ENCODE measurements at regions not wholly inside any gene's neighbourhood (a gene's known extent, or its start where the extent isn't known, plus 50 kb on each side); places are given as distances from the start of the nearest gene placed in this dataset.
"Not testable (repeated sequence)": the region's sequence is repeated elsewhere in the genome, so short reads cannot be mapped to it uniquely, and the experiment has no call there.

DNA sequence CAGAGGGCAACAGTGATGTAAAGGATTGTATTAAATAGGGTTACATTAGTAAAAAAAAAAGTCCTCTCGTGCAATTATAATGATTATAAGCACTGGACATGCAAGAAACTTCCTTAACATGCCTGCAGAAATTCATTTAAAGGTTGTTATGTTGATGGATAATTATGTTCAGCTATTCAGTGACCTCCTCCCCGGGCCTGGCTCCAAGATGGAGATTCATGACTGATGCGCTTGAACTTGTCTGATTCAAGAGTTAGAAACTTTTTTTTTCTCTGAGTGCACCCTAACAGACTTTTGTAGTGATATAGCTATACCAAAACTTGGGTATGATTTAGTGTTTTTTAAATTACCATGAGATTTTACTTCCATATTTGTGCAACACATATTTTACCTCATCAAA lies 1170.0 kb upstream of the CITED2 start:
- intact Hi-C loops (cut with DNase I), result no loop called here

DNA sequence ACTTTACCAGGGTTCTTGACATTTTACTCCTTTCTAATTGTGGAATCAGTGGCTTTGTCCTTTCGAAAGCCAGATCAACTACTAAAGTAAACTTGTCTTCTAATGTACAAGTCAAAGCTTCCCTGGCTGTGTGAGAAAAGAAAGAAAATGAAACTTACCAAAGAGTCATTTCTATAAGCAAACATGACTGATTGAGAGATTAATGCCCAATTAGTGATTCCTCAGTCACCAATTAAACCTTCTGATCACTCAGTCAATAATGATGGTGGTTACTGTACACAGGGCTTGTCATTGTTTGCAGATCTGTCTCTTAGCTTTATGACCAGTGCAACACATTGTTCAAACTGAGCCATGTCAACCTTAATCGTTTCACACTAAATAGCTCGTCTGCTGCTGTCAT lies 1168.4 kb upstream of the CITED2 start:
- DNase-seq, result no peak
- intact Hi-C loops (cut with DNase I), result no loop called here

More for the DNA sequence above, 1170.0 kb upstream of the CITED2 start:
- no peak for DNase-seq

DNA sequence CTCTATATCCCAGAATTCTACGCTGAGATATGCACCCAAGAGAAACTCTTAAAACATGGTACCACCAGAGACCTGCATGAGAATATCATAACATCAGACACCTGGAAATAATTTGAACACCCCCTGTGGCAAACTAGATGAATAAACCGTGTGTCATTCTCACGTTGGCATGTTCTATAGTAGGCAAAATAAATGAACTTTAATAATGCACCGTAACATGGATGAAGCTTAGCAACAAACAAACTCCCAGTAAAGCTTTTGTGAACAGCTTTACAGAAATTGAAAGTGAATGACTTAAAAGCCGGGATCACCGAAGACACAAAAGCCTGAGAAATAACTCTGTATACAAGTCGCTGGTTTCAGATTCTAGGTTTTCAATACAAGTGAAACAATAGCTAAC lies 1166.8 kb upstream of the CITED2 start:
- intact Hi-C loops (cut with DNase I), result no loop called here
- no peak for DNase-seq

DNA sequence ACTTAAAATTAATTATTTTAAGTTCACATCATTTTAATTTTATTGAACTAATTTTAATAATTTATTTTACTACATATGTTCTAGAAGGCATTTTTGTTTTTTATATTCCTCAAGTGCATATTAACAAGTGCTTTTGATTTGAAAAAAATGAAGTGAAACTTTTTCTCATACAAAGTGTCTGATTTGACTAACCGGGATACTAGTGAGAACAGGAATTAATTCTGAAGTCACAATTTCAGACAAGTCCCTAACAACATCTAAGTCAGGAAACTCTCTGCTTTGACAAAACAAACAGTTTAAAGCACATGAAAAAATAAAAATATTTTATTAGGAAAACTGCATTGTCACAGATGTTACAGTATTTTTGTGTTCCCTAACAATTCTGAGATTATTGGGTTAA lies 1166.3 kb upstream of the CITED2 start:
- no peak for DNase-seq
- intact Hi-C loops (cut with DNase I), result no loop called here

DNA sequence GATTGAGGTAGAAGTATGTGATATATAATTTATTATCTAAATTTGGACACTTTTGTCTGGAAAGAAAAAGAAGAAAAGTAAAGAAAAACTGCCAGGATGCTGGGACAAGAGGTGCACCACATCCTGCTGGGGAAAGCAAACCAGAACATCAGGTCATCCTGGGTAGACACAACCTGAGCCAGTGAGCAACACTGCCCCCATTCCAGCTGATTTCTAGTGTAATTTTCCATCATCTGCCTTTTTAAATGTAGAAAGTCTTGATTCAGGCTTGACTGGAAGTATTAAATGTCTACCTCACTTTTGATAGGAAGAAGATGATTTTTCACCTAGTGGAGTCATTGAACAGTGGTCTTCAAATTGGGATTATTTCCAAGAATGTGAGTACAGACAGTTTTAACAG lies 1164.5 kb upstream of the CITED2 start:
- DNase-seq, result no peak
- intact Hi-C loops (cut with DNase I), result no loop called here

DNA sequence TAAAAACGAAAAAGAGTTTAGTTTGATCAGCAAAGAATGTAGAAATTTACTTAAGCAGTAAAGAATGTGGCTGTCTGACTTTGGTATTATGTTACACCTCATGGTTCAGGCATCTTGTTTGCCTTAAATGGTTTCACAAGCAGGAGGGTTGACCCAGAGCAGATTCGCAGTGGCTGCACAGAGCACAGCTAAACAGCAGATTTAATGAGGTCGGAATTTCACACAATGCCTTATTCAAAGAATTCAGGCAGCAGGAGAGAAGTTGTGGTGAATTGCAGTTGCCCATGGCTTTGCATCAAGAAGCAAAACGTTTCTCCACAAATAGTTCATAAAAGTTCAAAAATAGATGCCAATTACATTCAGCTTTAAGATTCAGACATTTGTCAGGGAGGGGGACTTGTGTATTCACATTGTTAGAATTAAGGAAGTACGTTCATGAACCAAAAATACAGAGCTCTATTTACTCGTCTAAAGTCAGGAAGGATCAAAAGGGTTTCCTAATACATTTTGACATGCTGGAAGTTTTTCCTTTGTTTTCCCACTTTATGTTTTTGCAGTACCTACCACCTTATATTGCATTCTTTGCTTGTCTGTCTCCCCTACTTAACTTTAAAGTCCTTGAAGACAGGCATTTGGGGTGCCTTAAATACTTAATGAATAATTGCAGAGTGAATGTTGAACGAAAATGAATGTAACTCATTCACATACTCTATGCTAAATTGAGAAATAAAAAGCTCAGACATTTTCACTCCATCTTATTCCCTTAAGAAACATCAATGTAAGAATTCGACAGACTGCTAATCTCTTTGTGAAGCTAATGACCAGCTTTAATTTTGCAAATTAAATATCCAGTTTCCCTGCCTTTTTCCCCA lies 1163.6 kb upstream of the CITED2 start:
- intact Hi-C loops (cut with DNase I), result no loop called here
- DNase-seq, result peak in 1 of 10 donors; percentile 37

DNA sequence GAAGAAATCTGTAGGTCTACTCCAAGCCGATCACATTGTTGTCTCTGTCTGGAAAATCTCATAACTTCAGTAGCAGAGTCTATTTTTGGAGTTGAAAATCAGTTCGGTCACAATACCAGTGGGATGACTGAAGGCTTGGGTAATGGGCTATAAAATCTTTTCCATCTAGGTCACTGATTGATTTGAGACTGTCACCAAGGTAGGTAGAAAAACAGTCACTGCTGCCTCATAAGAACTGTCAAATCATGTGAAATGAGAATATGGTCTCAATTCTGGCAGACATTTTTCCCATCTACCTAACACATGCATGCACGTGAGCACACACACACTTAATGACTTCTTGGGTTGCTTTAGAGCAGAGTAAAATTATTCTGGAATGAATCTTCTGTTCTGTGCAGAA lies 1162.8 kb upstream of the CITED2 start:
- intact Hi-C loops (cut with DNase I), result no loop called here
- DNase-seq, result no peak

DNA sequence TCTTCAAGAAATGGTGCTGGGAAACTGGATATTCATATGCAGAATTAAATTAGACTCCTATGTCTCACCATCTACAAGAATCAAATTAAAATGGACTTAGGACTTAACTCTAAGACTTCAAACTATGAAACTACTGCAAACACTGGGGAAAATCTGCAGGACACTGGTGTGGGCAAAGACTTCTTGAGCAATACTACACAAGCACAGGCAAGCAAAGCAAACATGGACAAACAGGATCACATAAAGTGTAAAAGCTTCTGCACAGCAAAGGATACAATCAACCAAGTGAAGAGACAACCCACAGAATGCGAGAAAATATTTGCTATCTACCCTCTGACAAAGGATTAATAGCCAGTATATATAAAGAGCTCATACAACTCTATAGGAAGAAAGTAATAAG lies 1161.1 kb upstream of the CITED2 start:
- no peak for DNase-seq
- intact Hi-C loops (cut with DNase I), result no loop called here

DNA sequence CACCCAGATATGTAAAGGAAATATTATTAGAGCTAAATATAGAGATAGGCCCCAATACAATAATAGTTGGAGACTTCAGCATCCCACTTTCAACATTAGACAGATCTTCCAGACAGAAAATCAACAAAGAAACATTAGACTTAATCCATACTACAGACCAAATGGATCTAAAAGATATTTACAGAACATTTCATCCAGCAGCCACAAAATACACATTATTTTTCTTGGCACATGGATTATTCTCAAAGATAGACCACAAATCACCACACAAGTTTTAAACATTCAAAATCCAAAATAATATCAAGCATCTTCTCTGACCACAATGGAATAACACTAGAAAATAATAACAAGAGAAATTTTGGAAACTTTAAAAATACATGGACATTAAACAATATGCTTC lies 1159.1 kb upstream of the CITED2 start:
- intact Hi-C loops (cut with DNase I), result no loop called here

DNA sequence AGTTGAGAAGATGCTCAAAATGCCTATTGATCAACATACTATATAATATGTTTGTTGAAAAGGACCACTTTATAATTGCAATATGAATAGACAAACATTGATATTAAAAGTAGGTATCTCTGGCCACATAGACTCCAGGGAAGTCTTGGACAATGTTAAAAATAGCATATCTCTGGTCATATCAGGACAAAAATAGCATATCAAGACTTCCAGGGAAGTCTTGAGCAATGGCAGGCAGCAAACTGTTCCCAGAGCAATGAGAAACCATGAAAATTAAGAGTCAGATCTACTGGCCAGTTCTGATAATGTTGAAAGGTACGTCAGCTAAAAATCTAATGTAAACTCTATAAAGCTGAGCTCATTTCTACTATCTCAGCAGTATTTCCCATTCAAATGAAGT lies 1130.3 kb upstream of the CITED2 start:
- no peak for DNase-seq
- intact Hi-C loops (cut with DNase I), result no loop called here

More for the DNA sequence above, 1159.1 kb upstream of the CITED2 start:
- DNase-seq, result no peak

DNA sequence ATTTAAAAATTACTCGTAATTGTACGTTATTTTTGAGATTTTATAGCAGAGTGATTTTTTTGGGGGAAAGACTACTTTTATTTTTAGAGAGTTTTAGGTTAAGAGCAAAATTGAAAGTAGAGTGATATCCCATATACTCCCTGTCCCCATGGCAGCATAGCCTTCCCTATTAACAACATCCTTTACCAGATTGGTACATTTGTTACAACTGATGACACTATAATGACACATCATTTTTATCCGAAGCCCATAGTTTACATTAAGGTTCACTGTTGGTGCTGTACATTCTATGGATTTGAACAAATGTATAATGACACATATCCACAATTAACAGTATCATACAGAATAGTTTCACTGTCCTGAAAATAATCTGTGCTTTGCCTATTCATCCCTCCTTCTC lies 1126.4 kb upstream of the CITED2 start:
- intact Hi-C loops (cut with DNase I), result no loop called here
- DNase-seq, result no peak

DNA sequence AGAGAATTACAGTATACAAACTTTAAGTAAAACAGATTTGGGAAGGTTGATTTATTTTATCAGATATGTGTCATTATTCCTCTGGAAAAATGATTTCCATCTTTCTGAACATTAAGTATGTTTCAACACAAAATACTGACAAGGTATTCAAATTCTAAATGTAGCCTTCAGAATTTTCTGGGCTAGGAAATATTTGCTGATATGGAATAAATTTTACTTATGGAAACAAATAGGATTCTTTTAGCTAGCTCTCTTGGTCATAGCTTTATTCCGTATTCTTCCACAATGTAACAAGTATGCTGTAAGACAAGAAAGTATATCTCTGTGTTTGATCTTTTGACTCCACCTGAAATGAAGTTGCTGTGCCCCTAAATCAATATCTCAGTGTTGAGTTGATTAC lies 1125.2 kb upstream of the CITED2 start:
- intact Hi-C loops (cut with DNase I), result no loop called here
- no peak for DNase-seq

DNA sequence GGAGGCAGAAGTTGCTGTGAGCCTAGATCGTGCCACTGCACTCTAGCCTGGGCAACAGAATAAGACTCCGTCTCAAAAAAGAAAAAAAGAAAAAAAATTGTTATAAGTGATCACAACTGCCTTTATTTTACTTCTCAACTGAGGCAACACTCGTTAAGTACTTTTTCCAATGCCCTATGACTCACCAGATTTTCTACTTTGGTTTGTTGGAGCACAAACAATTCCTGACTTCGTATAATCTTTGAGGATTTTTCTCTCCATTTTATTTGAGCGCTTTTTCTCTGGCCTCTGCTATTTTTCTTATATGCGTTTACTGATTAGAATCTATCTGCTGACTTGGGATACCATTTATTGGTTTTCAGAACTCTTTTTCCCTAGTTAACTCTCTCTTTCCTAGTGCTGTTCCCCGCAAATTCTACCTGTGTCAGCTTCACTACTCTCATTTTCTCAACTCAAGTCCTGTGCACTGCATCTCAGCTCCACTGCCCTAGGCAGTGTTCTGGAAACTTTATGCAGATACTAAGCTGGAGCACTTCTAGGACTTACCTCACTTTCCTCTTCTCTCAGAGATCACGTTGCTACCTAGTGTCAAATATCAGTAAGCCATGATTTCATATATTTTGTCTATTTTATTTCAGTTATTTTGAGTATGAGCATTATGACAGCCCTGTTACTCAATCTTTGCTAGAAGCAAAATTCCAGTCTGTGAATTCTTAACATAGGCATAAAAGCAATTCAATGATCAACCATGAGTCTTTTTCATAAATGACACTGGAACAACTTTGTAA lies 1120.1 kb upstream of the CITED2 start:
- DNase-seq, result no peak
- intact Hi-C loops (cut with DNase I), result no loop called here

DNA sequence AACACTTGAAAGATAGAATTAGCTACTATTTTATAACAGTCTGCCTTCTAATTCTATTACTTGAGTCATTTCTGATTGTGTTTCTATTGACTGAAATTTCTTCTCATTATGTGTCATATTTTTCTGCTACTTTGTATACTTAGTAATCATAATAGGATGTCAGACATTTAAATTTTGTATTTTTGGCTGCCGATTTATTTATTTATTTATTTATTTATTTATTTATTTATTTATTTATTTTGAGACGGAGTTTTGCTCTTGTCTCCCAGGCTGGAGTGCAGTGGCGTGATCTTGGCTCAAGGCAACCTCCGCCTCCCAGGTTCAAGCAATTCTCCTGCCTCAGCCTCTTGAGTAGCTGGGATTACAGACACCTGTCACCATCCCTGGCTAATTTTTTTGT lies 1119.0 kb upstream of the CITED2 start:
- intact Hi-C loops (cut with DNase I), result not testable (repeated sequence)
- DNase-seq, result peak in 1 of 10 donors; percentile 27

DNA sequence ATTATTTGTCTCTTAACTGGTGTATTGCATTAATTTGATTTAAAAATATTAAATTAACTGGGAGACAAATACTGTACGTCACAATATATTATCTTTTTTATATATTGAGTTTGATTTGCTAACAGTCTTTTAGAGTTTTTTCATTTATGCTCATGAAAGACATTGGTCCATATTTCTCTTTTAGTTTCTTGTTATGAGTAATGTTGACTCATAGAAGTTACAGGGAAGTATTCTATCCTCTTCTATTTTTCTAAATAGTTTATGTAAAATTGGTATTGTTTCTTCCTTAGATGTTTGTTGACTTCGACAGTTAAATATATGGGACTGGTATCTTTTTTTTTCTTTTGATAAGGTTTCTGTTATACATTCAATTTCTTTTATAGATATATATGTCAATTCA lies 1115.6 kb upstream of the CITED2 start:
- intact Hi-C loops (cut with DNase I), result no loop called here
- DNase-seq, result no peak

DNA sequence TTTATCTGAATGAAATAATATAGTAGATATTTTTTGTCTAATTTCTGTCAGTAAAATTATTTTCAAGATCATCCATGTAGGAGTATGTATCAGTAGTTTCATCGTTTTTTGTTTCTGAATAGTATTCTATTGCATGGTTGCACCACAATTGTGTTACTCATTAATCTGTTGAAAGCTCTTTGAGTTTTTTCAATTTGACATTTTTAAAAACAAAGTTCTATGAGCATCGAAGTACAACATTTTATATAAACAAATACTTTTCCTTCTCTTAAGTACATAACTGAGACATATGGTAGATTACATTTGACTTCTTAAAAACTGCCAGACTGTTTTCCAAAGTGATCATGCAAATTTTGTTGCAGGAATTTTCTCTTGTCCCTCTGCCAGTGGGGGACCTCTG lies 1113.1 kb upstream of the CITED2 start:
- no peak for DNase-seq
- intact Hi-C loops (cut with DNase I), result no loop called here

DNA sequence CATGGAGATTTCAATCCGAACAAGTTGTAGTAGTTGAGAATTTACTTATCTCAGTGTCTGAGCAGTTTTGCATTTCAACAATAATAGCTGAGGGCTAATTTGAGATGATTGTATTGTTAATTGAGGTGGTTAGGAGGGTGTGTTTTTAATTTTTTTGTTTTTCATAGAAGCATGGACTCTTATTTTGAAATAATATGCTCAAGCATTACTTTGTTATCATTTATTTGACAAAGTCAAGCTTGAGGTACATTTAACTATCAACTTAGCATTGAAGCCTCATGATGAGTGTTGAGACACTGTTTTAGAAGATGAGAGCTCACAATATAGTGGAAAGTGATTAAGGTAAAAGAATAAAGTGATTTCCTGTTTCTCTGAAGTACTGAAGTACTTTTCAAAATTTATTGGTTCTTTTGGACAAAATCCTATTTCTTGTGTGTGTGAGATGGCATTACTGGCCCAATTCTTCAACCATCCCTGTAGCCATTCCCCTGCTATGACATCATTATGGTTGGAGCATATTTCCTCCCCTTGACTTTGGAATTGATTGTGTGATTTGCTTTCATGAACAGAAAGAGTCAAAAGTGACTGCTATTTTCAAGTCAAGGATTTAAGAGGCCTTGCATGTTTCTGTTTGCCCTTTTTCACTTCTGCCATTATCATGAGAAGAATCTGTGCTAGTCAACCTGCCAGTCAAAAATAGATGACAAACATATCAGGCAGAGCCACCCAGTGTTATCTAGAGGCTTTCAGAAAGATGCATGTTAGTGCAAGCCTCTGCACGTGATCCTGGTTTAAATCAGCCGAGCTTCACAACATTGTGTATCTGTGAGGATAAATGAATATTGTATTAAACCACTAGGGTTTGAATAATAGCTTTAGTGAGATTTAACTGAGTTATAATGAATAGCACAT lies 1112.3 kb upstream of the CITED2 start:
- intact Hi-C loops (cut with DNase I), result no loop called here
- DNase-seq, result no peak

DNA sequence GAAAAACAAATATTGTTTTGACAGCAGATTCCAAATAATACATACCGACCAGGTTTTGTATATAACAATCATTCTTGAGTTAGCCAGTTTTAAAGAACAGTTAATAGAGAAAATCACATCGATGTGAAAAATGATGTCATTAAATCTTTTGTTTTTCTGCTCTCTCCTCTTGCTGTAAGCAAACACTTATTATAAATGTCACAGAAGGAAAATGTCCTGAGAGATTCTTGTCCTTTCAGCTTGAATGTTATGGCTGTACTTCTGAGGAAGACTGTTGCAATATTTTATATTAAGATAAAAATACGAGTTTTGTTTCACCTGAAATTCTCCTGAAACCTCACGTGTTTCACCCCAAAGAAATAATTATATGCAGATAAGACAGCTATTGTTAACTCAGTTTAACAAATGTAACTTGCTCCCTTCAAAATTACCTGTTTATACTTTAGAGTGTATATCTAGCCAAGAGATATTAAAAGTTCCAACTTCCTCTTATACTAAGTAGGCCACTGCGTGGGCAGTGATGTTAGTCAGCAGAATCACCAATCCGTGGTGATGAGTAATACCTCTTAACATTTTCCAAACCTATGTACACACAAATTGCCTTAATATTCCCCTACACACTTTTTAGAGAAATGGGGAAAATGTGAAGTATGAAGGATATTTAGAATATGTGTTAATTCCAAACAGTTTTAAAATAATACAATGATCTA lies 1111.4 kb upstream of the CITED2 start:
- intact Hi-C loops (cut with DNase I), result no loop called here
- peak in 3 of 10 donors; percentile 15 to 54 (median 35) for DNase-seq

DNA sequence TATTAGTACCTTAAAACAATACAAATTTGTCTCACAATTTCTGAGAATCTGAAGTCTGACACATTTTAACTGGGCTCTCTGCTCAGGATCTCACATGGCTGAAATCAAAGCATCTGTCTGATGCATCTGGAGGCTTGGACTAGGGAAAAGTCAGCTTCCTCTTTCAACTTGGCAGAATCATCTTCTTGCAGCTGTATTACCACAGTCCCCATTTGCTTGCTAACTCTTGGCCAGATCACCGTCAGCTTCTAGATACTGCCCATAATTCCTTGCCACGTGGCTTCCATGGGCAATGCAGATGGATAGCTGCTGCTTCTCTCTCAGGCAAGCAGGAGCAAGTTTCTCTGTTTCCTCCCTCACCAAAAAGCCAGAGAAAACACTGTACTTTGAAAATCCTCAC lies 1106.4 kb upstream of the CITED2 start:
- intact Hi-C loops (cut with DNase I), result no loop called here
- no peak for DNase-seq

DNA sequence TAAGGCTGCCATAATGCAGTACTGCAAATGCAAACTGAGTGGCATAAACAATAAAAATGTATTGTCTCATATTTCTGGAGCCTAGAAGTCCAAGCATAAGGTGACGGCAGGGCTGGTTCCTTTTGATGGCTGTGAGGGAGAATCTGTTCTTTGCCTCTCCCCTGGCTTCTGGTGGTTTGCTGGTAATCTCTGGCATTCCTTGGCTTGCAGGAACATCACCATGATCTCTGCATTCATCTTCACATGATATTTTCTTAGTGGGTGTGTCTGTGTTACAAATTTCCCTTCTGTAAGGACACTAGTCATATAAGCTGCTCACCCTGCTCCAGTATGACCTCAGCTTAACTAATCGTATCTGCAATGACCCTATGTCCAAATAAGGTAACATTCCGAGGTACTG lies 1104.2 kb upstream of the CITED2 start:
- intact Hi-C loops (cut with DNase I), result no loop called here
- DNase-seq, result no peak

All from posterior cingulate gyrus (tissue), 11 donors.